MCF 10A (cell line): ENCODE measurements at regions not wholly inside any gene's neighbourhood (a gene's known extent, or its start where the extent isn't known, plus 50 kb on each side); places are given as distances from the start of the nearest gene placed in this dataset.

Experiments
- BruUV-seq: library from RNA; stranded (reverse); fragments of 400-500 nt; replicated peaks from 2 replicates; lab custom pipeline; 2021; lab: Mats Ljungman, UMichigan
- CTCF ChIA-PET: fragments of 300-600 bp; sonication (Branson Sonifier 250); formaldehyde crosslinking; extraction: SDS; loops from one replicate; lab custom pipeline; 2021; ENCODE audit warnings: antibody characterized with exemption, inconsistent platforms; lab: Yijun Ruan, JAX
- POLR2A ChIA-PET: fragments of 300-600, 350-650 bp; sonication (Branson Sonifier 250); formaldehyde crosslinking; extraction: SDS; loops from one replicate; lab custom pipeline; 2020; ENCODE audit warnings: antibody characterized with exemption, inconsistent platforms; lab: Yijun Ruan, JAX
- DNase-seq: peaks from one replicate; pipeline ENCODE4 v3.0.0-alpha.2; 2018; ENCODE audit not compliant: unreplicated experiment
- H3K27ac Mint-ChIP-seq: one replicate; pipeline ENCODE4 v1.8.0; 2022; ENCODE audit warnings: mild to moderate bottlenecking, low read depth, mixed read lengths; ENCODE audit not compliant: unreplicated experiment
- H3K27me3 Mint-ChIP-seq: one replicate; pipeline ENCODE4 v1.8.0; 2022; ENCODE audit warnings: mixed read lengths; ENCODE audit not compliant: insufficient read depth, unreplicated experiment
- H3K36me3 Mint-ChIP-seq: one replicate; pipeline ENCODE4 v1.8.0; 2022; ENCODE audit warnings: mild to moderate bottlenecking, moderate library complexity, mixed read lengths; ENCODE audit not compliant: insufficient read depth, unreplicated experiment
- H3K4me1 Mint-ChIP-seq: one replicate; pipeline ENCODE4 v1.8.0; 2022; ENCODE audit warnings: mixed read lengths; ENCODE audit not compliant: insufficient read depth, unreplicated experiment
- H3K4me3 Mint-ChIP-seq: one replicate; pipeline ENCODE4 v1.8.0; 2022; ENCODE audit warnings: mild to moderate bottlenecking, moderate library complexity, mixed read lengths; ENCODE audit not compliant: unreplicated experiment
- H3K9me3 Mint-ChIP-seq: one replicate; pipeline ENCODE4 v1.8.0; 2022; ENCODE audit warnings: mixed read lengths; ENCODE audit not compliant: unreplicated experiment
- CTCF ChIP-seq: fragments of 200-600 bp; IDR thresholded peaks from one replicate; pipeline ENCODE4 v1.8.0; 2022; ENCODE audit warnings: antibody characterized with exemption, mild to moderate bottlenecking; ENCODE audit not compliant: unreplicated experiment
- intact Hi-C: fragments of 100-400 bp; cut with micrococcal nuclease; formaldehyde crosslinking; loops from 2 replicates; pipeline ENCODE4 v1.14.1; 2022

GRCh38 chr14:34205799-34206198 is 254.9 kb upstream of the EGLN3 start:
- H3K36me3 Mint-ChIP-seq, result no peaks in the 10 kb centered on the region
- POLR2A ChIA-PET, result no interaction called here
- H3K27ac Mint-ChIP-seq, result no peak overlapping the region
- no peaks in the 10 kb centered on the region for H3K27me3 Mint-ChIP-seq
- no peak for TF ChIP-seq CTCF
- no peak for DNase-seq
- CTCF ChIA-PET, result interaction anchor here (0.6 to 1.0 kb wide), 2 partner anchors 367 to 1298 kb away, joined by 3 read pairs; no protein-coding TSS in a partner anchor
- intact Hi-C loops, result no loop called here
- BruUV-seq, result no TSS peak
- peaks cover 15% of the 10 kb centered on the region for H3K9me3 Mint-ChIP-seq
- H3K4me3 Mint-ChIP-seq, result no peak overlapping the region
- peaks cover 20% of the 10 kb centered on the region for H3K4me1 Mint-ChIP-seq

GRCh38 chr14:34204774-34205173 is 253.9 kb upstream of the EGLN3 start:
- H3K9me3 Mint-ChIP-seq, result peaks cover 21% of the 10 kb centered on the region
- peaks cover 20% of the 10 kb centered on the region for H3K4me1 Mint-ChIP-seq
- no peak for DNase-seq
- H3K36me3 Mint-ChIP-seq, result no peaks in the 10 kb centered on the region
- no peak overlapping the region for H3K4me3 Mint-ChIP-seq
- H3K27ac Mint-ChIP-seq, result no peak overlapping the region
- BruUV-seq, result no TSS peak
- ChIA-PET CTCF (no interaction called here), POLR2A (interaction anchor here (0.7 kb wide), 1 partner anchor 26 kb away, joined by 3 read pairs; no protein-coding TSS in a partner anchor)
- no peaks in the 10 kb centered on the region for H3K27me3 Mint-ChIP-seq
- no peak for TF ChIP-seq CTCF
- intact Hi-C loops, result no loop called here

- ChIA-PET CTCF (no interaction called here), POLR2A (no interaction called here)
- H3K4me1 Mint-ChIP-seq, result peaks cover 20% of the 10 kb centered on the region
- H3K27me3 Mint-ChIP-seq, result no peaks in the 10 kb centered on the region
- intact Hi-C loops, result no loop called here
- peaks cover 22% of the 10 kb centered on the region for H3K9me3 Mint-ChIP-seq
- H3K36me3 Mint-ChIP-seq, result no peaks in the 10 kb centered on the region
- no peak overlapping the region for H3K4me3 Mint-ChIP-seq
- H3K27ac Mint-ChIP-seq, result peak overlapping the region; percentile 51
- TF ChIP-seq CTCF, result no peak
- peak; percentile 46 for DNase-seq
- BruUV-seq, result no TSS peak
These were observed 252.4 kb upstream of the EGLN3 start for GRCh38 chr14:34203251-34203722.

- TF ChIP-seq CTCF, result no peak
- ChIA-PET CTCF (interaction anchor here (0.6 to 1.2 kb wide), 3 partner anchors 104 to 1732 kb away, joined by 3 to 5 read pairs (median 3); no protein-coding TSS in a partner anchor), POLR2A (interaction anchor here (0.7 to 1.1 kb wide), 2 partner anchors 18 to 153 kb away, joined by 3 read pairs; no protein-coding TSS in a partner anchor)
- intact Hi-C loops, result no loop called here
- peaks cover 20% of the 10 kb centered on the region for H3K4me1 Mint-ChIP-seq
- no peaks in the 10 kb centered on the region for H3K27me3 Mint-ChIP-seq
- no peak overlapping the region for H3K27ac Mint-ChIP-seq
- no TSS peak for BruUV-seq
- no peak for DNase-seq
- H3K9me3 Mint-ChIP-seq, result peaks cover 22% of the 10 kb centered on the region
- H3K36me3 Mint-ChIP-seq, result no peaks in the 10 kb centered on the region
- no peak overlapping the region for H3K4me3 Mint-ChIP-seq
These were observed 251.2 kb upstream of the EGLN3 start for GRCh38 chr14:34201909-34202637.
